ENCODE measurements at regions not wholly inside any gene's neighbourhood (a gene's known extent, or its start where the extent isn't known, plus 50 kb on each side); places are given as distances from the start of the nearest gene placed in this dataset.

DNA sequence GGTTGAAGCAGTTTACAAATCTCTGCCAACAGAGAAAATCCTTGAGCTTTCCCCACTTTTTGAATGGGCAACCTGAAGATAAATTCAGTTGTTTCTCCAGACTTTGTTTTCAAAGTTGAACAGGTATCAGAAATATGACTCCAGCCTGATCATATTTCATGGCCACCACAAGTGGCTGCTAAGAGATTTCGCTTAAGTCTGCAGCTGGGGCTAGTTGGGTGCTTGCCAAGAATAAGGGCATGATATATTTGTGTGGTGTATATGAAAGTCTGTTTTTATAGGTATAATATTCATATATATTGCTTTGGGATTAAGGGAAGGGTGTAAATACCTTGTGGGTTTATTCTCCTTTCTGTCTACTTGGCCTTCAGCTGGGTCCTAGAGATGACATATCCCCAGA is 168.4 kb upstream of the GDNF start:
- TF ChIP-seq POLR2A (IDR thresholded peaks at IDR 0.05): no peak
- no peak for TF ChIP-seq CTCF (IDR thresholded peaks at IDR 0.05 in 4 of 5, conservative IDR thresholded peaks at IDR 0.05 in 1 of 5)

Data from gastrocnemius medialis (tissue), 4 donors.